ENCODE measurements at regions not wholly inside any gene's neighbourhood (a gene's known extent, or its start where the extent isn't known, plus 50 kb on each side); places are given as distances from the start of the nearest gene placed in this dataset.
"Not testable (repeated sequence)": the region's sequence is repeated elsewhere in the genome, so short reads cannot be mapped to it uniquely, and the experiment has no call there.

DNA sequence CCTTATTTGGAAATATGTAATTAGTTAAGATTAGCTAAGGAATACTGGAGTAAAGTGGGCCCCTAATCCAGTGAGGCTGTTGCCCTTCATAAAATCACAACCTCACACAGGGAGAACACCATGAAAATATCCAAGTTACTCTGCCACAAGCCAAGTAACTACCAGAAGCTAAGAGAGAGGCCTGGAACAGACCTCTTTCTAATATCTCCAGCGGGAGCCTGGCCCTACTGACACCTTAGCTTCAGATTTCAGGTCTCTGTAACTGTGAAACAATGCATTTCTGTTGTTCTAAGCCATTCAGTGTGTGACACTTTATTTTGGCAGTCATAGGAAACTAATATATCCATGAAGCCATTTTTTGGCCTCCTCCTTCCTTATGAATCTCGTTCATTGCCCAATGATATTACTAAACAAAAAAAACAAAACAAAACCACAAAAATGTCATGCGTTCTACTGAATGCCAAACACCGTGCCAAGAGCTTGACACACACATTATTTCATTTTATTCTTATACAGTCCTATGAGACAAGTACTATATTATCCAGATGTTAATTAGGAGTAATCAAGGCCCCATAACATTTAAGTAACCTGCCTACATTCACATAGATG, 699.0 kb downstream of the MAT2B start:
- no peak for DNase-seq (ENCODE audit: low spot score)

DNA sequence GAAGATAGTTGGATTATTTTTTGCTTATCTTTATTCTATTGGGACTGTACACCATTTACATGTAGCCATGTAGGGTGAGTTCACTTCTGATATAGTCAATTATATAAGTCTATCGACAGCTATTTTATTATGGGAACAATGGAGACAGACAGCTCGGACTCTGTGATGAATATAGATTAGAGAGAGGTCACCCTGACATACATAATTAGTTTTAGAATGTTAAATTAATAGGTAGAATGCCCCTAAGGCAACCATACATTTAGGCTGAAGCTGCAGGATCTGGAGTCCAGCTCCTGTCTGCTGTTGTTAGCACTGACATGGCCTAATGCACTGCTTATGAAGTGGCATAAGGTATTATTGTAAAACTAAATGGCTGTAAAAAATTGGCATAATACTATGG, 700.8 kb downstream of the MAT2B start:
- DNase-seq (ENCODE audit: low spot score): no peak

DNA sequence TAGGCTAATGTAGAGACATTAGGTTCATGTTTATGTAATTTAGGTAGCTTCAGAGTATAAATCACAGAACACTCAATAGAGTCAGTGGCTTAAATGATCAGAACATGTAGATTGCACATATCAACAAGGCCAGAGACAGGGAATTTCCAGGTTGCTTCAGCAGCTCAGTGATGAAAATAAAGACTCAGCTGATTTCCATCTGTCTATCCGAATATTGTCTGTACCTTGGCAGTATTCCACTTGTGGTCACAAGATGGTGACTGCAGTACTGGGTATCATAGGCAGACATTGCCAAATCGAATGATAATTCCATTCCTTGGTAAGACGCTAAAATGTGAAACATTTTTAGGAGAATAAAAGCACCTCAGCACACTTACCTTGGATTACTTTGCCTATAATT, 702.2 kb downstream of the MAT2B start:
- no peak for DNase-seq (ENCODE audit: low spot score)

- no peak for DNase-seq (ENCODE audit: low spot score)
Observed at GRCh38 chr5:164210491-164210890, 705.1 kb downstream of the MAT2B start.

GRCh38 chr5:164214698-164215097, 709.3 kb downstream of the MAT2B start:
- no peak for DNase-seq (ENCODE audit: low spot score)

DNA sequence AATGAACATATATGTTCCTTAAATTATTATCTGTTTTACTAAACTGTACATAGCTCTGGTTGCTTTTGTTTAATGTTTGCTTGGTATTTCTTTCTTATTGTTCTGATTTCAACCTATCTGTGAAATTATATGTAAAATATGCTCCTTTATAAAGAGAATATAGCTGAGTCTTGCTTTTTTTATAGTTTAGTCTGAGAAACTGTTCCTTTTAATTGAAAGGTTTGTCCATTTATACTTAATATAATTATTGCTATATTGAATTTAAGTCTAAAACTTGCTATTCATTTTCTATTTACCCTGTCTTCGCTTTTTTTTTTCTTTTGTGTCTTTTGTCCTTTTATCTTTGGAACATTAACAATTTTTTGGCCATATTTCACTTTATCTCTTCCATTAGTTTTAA, 712.0 kb downstream of the MAT2B start:
- no peak for DNase-seq (ENCODE audit: low spot score)

GRCh38 chr5:164220522-164220921, 715.1 kb downstream of the MAT2B start:
- DNase-seq (ENCODE audit: low spot score): no peak

GRCh38 chr5:164224236-164224635, 718.8 kb downstream of the MAT2B start:
- no peak for DNase-seq (ENCODE audit: low spot score)

GRCh38 chr5:164224772-164225171, 719.4 kb downstream of the MAT2B start:
- no peak for DNase-seq (ENCODE audit: low spot score)

DNA sequence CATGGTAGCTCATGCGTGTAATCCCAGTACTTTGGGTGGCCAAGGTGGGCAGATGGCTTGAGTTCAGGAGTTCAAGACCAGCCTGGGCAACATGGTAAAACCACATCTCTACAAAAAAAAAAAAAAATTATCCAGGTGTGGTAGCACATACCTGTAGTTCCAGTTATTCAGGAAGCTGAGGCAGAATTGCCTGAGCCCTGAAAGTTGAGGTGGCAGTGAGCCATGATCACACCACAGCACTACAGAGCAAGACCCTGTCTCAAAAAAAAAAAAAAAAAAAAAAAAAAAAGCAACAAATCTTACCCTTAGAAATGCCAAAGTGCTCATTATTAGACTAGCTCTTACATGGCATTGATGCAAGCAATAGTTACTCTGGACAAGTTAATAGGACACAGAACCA, 724.9 kb downstream of the MAT2B start:
- DNase-seq (ENCODE audit: low spot score): no peak

DNA sequence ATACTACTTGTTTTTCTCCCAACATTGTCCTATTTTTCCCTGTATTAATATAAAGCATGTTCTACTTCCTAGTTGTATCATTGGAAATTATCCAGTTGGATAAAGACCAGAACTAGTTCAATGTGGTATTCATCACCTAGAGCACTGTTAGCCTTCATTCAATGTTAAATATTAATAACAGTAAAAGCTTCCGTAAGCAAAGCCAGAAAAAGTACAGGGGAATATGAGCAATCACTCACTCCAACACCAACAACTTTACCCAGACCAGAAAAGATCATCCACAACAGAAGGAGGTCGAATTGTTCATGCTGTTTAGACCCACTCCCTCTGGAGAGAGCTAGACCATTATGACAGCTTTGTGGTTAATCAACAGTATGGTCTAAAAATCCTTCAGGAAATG, 728.4 kb downstream of the MAT2B start:
- no peak for DNase-seq (ENCODE audit: low spot score)

GRCh38 chr5:164234321-164234720, 728.9 kb downstream of the MAT2B start:
- no peak for DNase-seq (ENCODE audit: low spot score)

DNA sequence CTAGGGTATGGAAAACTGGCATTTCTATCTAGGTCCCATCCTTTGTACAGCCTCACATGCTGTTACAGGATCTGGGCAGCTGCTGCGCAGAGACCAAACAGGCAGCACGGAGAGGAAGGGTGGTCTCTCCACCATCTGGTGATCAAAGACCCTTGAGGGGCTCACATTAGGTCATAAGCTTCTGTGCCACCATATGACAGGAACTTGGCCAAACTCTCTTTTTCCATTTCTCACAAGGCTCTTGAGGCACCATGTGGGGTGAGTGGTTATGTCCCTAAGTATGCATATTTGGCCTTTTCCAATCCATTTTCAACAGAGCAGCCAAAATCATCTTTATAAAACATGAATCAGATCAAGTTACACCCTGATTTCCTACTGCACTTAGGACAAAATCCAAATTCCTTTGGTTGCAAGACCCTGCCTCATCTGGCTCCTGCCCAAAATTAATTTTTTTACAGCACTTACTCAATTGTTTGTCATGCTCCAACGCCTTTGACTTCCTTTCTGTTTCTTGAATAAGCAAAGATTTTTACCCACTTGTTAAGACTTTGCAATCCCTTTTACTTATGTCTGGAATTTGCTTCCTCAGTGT, 730.0 kb downstream of the MAT2B start:
- DNase-seq (ENCODE audit: low spot score): no peak

- DNase-seq (ENCODE audit: low spot score): no peak
Observed at GRCh38 chr5:164237486-164237885, 732.1 kb downstream of the MAT2B start.

- not testable (repeated sequence) for DNase-seq (ENCODE audit: low spot score)
Observed at GRCh38 chr5:164251781-164252180, 746.4 kb downstream of the MAT2B start.

DNA sequence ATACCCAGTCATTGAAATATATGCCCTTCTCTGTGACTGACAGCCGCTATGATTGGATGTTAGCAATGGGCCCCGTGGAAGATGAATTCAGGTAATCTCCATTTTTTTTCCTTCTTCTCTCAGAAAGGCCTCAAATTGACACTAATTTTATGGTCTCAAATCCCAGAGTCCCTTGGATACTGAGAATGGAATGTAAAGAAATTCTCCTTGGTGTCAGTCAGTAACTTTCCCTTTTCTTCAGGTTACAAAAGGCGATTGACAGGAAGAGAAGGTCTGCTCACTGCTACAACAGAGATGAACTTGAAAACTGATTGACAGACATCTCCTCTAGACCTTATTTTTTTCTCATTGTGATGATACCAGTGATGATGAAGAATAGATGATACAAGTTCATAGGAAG, 748.3 kb downstream of the MAT2B start:
- DNase-seq (ENCODE audit: low spot score): no peak

GRCh38 chr5:164255598-164256213, 750.3 kb downstream of the MAT2B start:
- no peak for DNase-seq (ENCODE audit: low spot score)

GRCh38 chr5:164256351-164256750, 750.9 kb downstream of the MAT2B start:
- no peak for DNase-seq (ENCODE audit: low spot score)

GRCh38 chr5:164256954-164257353, 751.5 kb downstream of the MAT2B start:
- no peak for DNase-seq (ENCODE audit: low spot score)

GRCh38 chr5:164265566-164265965, 760.1 kb downstream of the MAT2B start:
- no peak for DNase-seq (ENCODE audit: low spot score)

- no peak for DNase-seq (ENCODE audit: low spot score)
Observed at GRCh38 chr5:164266571-164266970, 761.2 kb downstream of the MAT2B start.

DNA sequence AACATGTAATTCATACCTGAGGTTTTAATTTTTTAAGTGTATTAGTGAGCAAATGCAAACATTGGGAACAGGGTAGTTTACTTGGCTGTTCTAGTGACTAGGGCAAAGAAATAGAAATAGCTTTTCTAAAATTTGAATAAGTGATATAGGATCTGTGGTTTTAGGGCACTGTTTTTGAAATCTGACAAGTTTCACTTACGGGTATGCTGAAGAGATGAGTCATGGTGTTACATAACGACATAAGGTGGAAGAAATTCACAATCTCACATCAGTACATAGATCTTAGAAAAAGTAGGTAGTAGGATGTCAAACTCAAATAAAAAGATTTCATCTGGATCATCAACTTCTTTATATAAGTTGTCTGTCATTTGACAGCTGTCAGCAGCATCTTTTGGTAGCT, 772.3 kb downstream of the MAT2B start:
- DNase-seq (ENCODE audit: low spot score): no peak

DNA sequence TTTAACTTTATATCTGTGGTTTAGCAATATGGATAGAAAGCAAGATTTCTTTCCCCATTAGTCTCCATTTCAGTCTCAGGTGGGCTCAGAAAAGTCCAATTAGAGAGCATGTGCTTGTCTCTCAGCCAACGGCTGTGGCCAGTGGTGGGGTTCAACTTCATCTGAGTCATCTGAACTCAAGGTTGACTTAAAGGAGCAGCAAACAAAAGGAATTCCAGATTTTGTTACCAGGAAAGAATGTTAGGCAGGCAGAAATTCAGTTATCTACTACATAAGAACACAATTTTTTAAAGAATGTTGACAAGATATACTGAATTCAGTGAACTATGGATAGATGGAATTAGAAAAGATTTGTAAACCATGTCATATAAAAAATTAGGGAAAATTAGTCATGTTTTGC, 784.1 kb downstream of the MAT2B start:
- DNase-seq (ENCODE audit: low spot score): no peak

DNA sequence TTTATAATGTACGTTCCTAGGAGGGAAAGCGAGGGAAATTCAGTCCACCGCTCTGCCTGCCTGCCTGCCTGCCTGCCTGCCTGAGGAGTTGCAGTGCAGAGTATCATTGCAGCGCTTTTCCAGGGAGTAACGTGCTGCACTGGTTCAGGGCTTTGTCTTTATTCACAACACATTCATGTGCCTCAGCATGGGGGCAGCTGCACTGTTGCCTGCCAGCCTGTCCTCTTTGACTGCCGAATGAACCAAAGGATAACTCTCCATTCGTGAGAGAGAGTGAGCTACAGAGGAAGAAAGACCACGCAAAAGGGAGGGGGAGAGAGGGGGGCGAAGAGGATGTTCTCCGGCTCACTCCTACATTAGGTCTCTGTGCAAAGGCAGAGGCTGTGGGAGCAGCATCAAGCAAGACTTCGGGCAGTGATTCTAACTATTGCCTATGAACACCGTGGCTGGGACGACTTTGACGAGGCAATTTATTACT, 791.2 kb downstream of the MAT2B start:
- no peak for DNase-seq (ENCODE audit: low spot score)
